GM06990 (cell line): ENCODE measurements at regions not wholly inside any gene's neighbourhood (a gene's known extent, or its start where the extent isn't known, plus 50 kb on each side); places are given as distances from the start of the nearest gene placed in this dataset.

Source experiments
- DNase-seq: peaks from one replicate; pipeline ENCODE4 v3.0.0-alpha.2; 2011; ENCODE audit not compliant: insufficient read length; ENCODE audit errors: extremely low read depth
- H3K27me3 ChIP-seq: replicated peaks from 2 replicates; pipeline ENCODE4 v1.6.0; 2011; ENCODE audit warnings: low read length; ENCODE audit not compliant: control insufficient read depth, insufficient read depth
- H3K36me3 ChIP-seq: 2 replicates; pipeline ENCODE4 v1.5.1; 2011; ENCODE audit warnings: low read length; ENCODE audit not compliant: control insufficient read depth, insufficient read depth
- H3K4me3 ChIP-seq: replicated peaks from 2 replicates; pipeline ENCODE4 v1.5.1; 2011; ENCODE audit warnings: low read depth, mild to moderate bottlenecking, control low read depth, low read length
- CTCF ChIP-seq: IDR thresholded peaks from 2 replicates; pipeline ENCODE4 v1.5.1; 2011; ENCODE audit warnings: low read length, control low read depth, mild to moderate bottlenecking, inconsistent platforms; ENCODE audit not compliant: insufficient read depth, poor library complexity, severe bottlenecking

DNA sequence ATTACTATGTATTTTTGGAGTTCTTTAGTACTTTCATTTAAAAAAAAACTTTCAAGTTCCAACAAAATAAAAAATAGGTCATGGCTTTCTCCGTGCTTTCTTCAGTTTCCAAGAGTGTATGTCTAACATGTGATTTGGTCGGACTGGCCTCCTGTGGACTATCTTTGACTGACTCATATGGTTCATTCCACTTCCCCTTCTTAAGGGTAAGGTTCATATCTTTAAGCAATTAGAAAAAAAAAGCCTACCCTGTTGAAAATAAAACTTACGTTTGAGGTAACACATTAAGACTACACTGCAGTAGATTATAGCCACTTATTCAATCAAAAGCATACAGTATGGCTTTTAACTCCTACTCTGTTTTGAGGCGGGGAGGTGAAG, 112.8 kb upstream of the AHR start:
- no peak for DNase-seq
- Histone ChIP-seq H3K27me3 (no peaks in the 10 kb centered on the region), H3K36me3 (no peaks in the 10 kb centered on the region), H3K4me3 (no peak overlapping the region)
- TF ChIP-seq CTCF, result no peak

- DNase-seq, result no peak
- Histone ChIP-seq H3K27me3 (no peaks in the 10 kb centered on the region), H3K4me3 (no peak overlapping the region), H3K36me3 (no peaks in the 10 kb centered on the region)
- no peak for TF ChIP-seq CTCF
Observed at GRCh38 chr7:17186745-17187530, 111.5 kb upstream of the AHR start.

- Histone ChIP-seq H3K4me3 (no peak overlapping the region), H3K27me3 (no peaks in the 10 kb centered on the region), H3K36me3 (no peaks in the 10 kb centered on the region)
- no peak for DNase-seq
- no peak for TF ChIP-seq CTCF
Observed at GRCh38 chr7:17194656-17195055, 103.8 kb upstream of the AHR start.

DNA sequence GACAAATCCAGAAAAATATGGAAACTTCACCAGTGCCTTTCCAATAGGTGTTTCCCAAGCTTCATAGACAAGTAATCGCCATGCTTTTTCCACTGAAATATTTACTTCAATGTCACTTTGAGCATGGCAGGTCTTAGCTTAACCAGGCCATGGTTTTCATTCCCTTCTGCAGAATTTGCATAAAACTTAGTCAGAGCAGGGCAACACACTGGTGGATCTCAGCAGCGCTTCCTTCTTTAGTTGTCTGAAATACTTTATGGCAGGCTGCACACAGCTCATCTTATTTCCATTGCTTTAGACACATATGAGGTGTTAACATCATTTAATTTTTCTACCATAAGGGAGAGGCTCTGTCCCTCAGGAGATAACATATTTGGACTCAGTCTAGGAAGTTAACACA, 102.9 kb upstream of the AHR start:
- TF ChIP-seq CTCF, result no peak
- H3K27me3 ChIP-seq, result no peaks in the 10 kb centered on the region
- no peaks in the 10 kb centered on the region for H3K36me3 ChIP-seq
- no peak for DNase-seq
- H3K4me3 ChIP-seq, result no peak overlapping the region

DNA sequence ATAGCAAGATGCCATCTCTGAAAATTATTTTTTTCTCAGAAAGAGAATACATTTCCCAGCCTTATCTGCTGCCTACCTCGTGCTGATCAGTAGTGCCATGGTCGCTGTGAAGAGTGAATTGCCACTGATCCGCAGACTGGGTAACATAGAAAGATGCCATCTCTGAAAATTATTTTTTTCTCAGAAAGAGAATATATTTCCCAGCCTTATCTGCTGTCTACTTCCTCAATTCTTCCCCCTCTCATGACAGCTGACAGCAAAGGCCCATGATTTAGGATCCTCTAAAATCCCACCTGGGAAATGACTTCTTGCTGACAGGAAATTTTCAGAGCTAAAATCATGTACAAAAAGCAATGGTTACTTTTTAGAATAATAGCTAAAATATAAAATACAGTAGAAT, 92.5 kb upstream of the AHR start:
- DNase-seq, result no peak
- TF ChIP-seq CTCF, result no peak
- H3K4me3 ChIP-seq, result no peak overlapping the region
- no peaks in the 10 kb centered on the region for H3K27me3 ChIP-seq
- no peaks in the 10 kb centered on the region for H3K36me3 ChIP-seq
